ENCODE measurements at regions not wholly inside any gene's neighbourhood (a gene's known extent, or its start where the extent isn't known, plus 50 kb on each side); places are given as distances from the start of the nearest gene placed in this dataset.

GRCh38 chr21:36587388-36587787 is 107.5 kb upstream of the CLDN14 start:
- no peak for TF ChIP-seq CTCF (IDR thresholded peaks at IDR 0.05)
- TF ChIP-seq POLR2A (IDR thresholded peaks at IDR 0.05) = no peak
